K562 (cell line): ENCODE measurements at regions not wholly inside any gene's neighbourhood (a gene's known extent, or its start where the extent isn't known, plus 50 kb on each side); places are given as distances from the start of the nearest gene placed in this dataset.

ENCODE experiments used
- ATAC-seq: fragments of 200-7000 bp; cut with Tn5 transposase; 3 replicates; pipeline ENCODE4 v1.9.1; 2020; ENCODE audit warnings: moderate library complexity
- BruUV-seq: library from RNA; stranded (reverse); fragments of 400-500 nt; replicated peaks from 2 replicates; lab custom pipeline; 2021; lab: Mats Ljungman, UMichigan
- CTCF ChIA-PET: fragments of 300-600 bp; formaldehyde crosslinking; extraction: SDS; loops from one replicate; lab custom pipeline; 2021; ENCODE audit warnings: low intra/inter-chr PET ratio; lab: Yijun Ruan, JAX
- POLR2A ChIA-PET: fragments of 300-600, 350-650 bp; sonication (Branson Sonifier 250); formaldehyde crosslinking; extraction: SDS; loops from one replicate; lab custom pipeline; 2021; ENCODE audit warnings: antibody characterized with exemption, inconsistent platforms; lab: Yijun Ruan, JAX
- DNase-seq, 4 experiments: peaks; one replicate each; pipeline versions ENCODE4 v3.0.0 to v3.0.0-alpha.2; 2011 to 2018; ENCODE audit warnings: low spot score in 3 of 4, mixed read lengths in 3 of 4; ENCODE audit errors: extremely low read depth in 1 of 4
- FAIRE-seq: peaks from 2 replicates; lab custom pipeline; 2011; peaks lifted over from hg19 to GRCh38; lab: Jason Lieb, UNC
- H2AFZ ChIP-seq: 2 replicates; pipeline ENCODE4 v1.6.0; 2011; ENCODE audit warnings: low read depth, low read length, control low read depth, inconsistent platforms
- H3K27ac ChIP-seq: fragments of 200-600 bp; 3 replicates; pipeline ENCODE4 v1.8.0; 2011; ENCODE audit warnings: low read depth, mild to moderate bottlenecking, control low read depth, inconsistent platforms, low read length, moderate library complexity, mixed read lengths; ENCODE audit errors: extremely low read depth
- H3K27me3 ChIP-seq, 2 experiments: fragments of 300-600 bp in 1 of 2; 2 replicates in 1 of 2; 3 replicates in 1 of 2; pipeline versions ENCODE4 v1.6.0 to v1.8.0; 2011; ENCODE audit warnings: inconsistent platforms in 2 of 2, low read length in 2 of 2, mild to moderate bottlenecking in 1 of 2, mixed read lengths in 1 of 2, moderate library complexity in 1 of 2; ENCODE audit not compliant: control insufficient read depth in 2 of 2, insufficient read depth in 2 of 2
- H3K36me3 ChIP-seq: fragments of 300-600 bp; 3 replicates; pipeline ENCODE4 v1.8.0; 2011; ENCODE audit warnings: mild to moderate bottlenecking, low read length, inconsistent platforms; ENCODE audit not compliant: control insufficient read depth, insufficient read depth
- H3K4me1 ChIP-seq, 2 experiments: fragments of 200-600 bp in 1 of 2; replicated peaks in 1 of 2; 2 replicates in 1 of 2; 3 replicates in 1 of 2; pipeline versions ENCODE4 v1.5.1 to v1.8.0; 2011; ENCODE audit warnings: inconsistent platforms in 2 of 2, low read length in 2 of 2, mild to moderate bottlenecking in 1 of 2, mixed read lengths in 1 of 2, moderate library complexity in 1 of 2; ENCODE audit not compliant: control insufficient read depth in 2 of 2, insufficient read depth in 2 of 2
- H3K4me2 ChIP-seq: 2 replicates; pipeline ENCODE4 v1.6.1; 2011; ENCODE audit warnings: low read length, control low read depth, inconsistent platforms, mixed read lengths; ENCODE audit not compliant: insufficient read depth
- H3K4me3 ChIP-seq: fragments of 200-600 bp; sonication (generic), shearing (Covaris generic); 2 replicates; pipeline ENCODE4 v1.5.1; 2016; ENCODE audit warnings: control low read depth, inconsistent platforms
- H3K79me2 ChIP-seq: fragments of 200-600 bp; 3 replicates; pipeline ENCODE4 v1.8.0; 2011; ENCODE audit warnings: low read length, inconsistent platforms; ENCODE audit not compliant: control insufficient read depth, insufficient read depth
- H3K9ac ChIP-seq, 2 experiments: 2 replicates each; pipeline versions ENCODE4 v1.6.0 to v1.6.1; 2011; ENCODE audit warnings: low read depth in 2 of 2, low read length in 2 of 2, control low read depth in 1 of 2, inconsistent platforms in 1 of 2, mild to moderate bottlenecking in 1 of 2, mixed read lengths in 1 of 2; ENCODE audit not compliant: insufficient read depth in 1 of 2
- H3K9me1 ChIP-seq: one replicate; pipeline ENCODE4 v1.6.0; 2011; ENCODE audit warnings: inconsistent platforms, mild to moderate bottlenecking, low read length, moderate library complexity; ENCODE audit not compliant: control insufficient read depth, insufficient read depth
- H3K9me3 ChIP-seq: replicated peaks from 2 replicates; pipeline ENCODE4 v1.5.1; 2011; ENCODE audit warnings: low read depth, low read length, inconsistent platforms; ENCODE audit not compliant: control insufficient read depth, insufficient read depth
- H4K20me1 ChIP-seq: replicated peaks from 2 replicates; pipeline ENCODE4 v1.6.1; 2011; ENCODE audit warnings: low read length, inconsistent platforms, mixed read lengths; ENCODE audit not compliant: control insufficient read depth, insufficient read depth
- WGBS: fragments of 100-300 bp; shearing (Covaris generic); methylation state at CpG from one replicate; pipeline ENCODE4 v1.1.6; 2016; ENCODE audit warnings: low coverage, mixed read lengths; ENCODE audit not compliant: insufficient coverage; ENCODE audit errors: missing lambda C conversion rate; 5-methylcytosine and 5-hydroxymethylcytosine counted together
- in situ Hi-C: fragments of 300-500 bp; cut with MboI; formaldehyde crosslinking; loops from 4 replicates; pipeline ENCODE4 v1.15.0; 2018; ENCODE audit warnings: inconsistent platforms, mixed read lengths
- intact Hi-C: fragments of 100-400 bp; cut with micrococcal nuclease; formaldehyde crosslinking; loops from 2 replicates; pipeline ENCODE4 v1.14.2; 2022
- TF ChIP-seq, protein P1 (sequence below): fragments of 150-350 bp; conservative IDR thresholded peaks from 2 replicates; pipeline ENCODE4 v1.6.1; 2014; ENCODE audit warnings: low read length

DNA sequence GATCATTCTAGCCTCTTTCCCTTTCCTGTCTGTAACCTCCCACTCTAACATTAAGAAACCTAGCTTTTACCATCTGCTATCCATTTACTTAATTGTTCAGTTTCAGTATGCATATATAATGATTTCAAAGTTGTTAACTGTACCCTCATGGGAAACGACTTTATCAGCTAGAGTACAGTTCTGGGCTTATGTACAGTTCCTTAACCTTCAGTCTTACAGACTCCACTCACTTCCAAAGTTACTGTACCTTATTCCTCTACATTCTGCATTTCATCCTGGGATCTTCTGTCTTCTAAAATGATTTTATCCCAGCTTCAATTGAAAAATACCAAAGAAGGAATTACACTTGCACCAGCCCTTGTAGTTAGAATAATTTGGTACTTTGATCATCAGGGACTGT lies 108.7 kb upstream of the KCNE2 start:
- no peak for FAIRE-seq
- TF ChIP-seq, protein P1, sequence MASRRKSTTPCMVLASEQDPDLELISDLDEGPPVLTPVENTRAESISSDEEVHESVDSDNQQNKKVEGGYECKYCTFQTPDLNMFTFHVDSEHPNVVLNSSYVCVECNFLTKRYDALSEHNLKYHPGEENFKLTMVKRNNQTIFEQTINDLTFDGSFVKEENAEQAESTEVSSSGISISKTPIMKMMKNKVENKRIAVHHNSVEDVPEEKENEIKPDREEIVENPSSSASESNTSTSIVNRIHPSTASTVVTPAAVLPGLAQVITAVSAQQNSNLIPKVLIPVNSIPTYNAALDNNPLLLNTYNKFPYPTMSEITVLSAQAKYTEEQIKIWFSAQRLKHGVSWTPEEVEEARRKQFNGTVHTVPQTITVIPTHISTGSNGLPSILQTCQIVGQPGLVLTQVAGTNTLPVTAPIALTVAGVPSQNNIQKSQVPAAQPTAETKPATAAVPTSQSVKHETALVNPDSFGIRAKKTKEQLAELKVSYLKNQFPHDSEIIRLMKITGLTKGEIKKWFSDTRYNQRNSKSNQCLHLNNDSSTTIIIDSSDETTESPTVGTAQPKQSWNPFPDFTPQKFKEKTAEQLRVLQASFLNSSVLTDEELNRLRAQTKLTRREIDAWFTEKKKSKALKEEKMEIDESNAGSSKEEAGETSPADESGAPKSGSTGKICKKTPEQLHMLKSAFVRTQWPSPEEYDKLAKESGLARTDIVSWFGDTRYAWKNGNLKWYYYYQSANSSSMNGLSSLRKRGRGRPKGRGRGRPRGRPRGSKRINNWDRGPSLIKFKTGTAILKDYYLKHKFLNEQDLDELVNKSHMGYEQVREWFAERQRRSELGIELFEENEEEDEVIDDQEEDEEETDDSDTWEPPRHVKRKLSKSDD: no peak
- no peaks in the 10 kb centered on the region for H3K36me3 ChIP-seq

More for the DNA sequence above, 108.7 kb upstream of the KCNE2 start:
- WGBS: 11% methylated on average over 1 of the region's 1 CpG
- DNase-seq (no peak), ATAC-seq (no peak)
- in situ Hi-C loops (no loop called here), intact Hi-C loops (no loop called here)
- no peaks in the 10 kb centered on the region for H3K9me3 ChIP-seq
- POLR2A ChIA-PET: no interaction called here
- no peaks in the 10 kb centered on the region for H4K20me1 ChIP-seq
- H3K27me3 ChIP-seq: 0 out of 5 replicates have a peak, but pooled peaks cover 0 to 2% of the 10 kb centered on the region in 2 experiments
- CTCF ChIA-PET: no interaction called here
- BruUV-seq: no TSS peak
- no peak overlapping the region for H3K4me2 ChIP-seq
- no peaks in the 10 kb centered on the region for H3K79me2 ChIP-seq
- no peak overlapping the region for H3K27ac ChIP-seq
- no peaks in the 10 kb centered on the region for H3K4me1 ChIP-seq
- H3K9ac ChIP-seq: no peak overlapping the region
- no peak overlapping the region for H3K4me3 ChIP-seq
- H3K9me1 ChIP-seq: no peaks in the 10 kb centered on the region
- no peak overlapping the region for H2AFZ ChIP-seq
